LNCaP clone FGC (cell line): ENCODE measurements at regions not wholly inside any gene's neighbourhood (a gene's known extent, or its start where the extent isn't known, plus 50 kb on each side); places are given as distances from the start of the nearest gene placed in this dataset.
"Not testable (repeated sequence)": the region's sequence is repeated elsewhere in the genome, so short reads cannot be mapped to it uniquely, and the experiment has no call there.

Source experiments
- DNase-seq: peaks from one replicate; pipeline ENCODE4 v3.0.0-alpha.2; 2011; ENCODE audit warnings: low read depth
- H3K4me3 ChIP-seq: 2 replicates; pipeline ENCODE4 v1.5.1; 2011; ENCODE audit warnings: mild to moderate bottlenecking, low read depth, low read length, control low read depth
- CTCF ChIP-seq: IDR thresholded peaks from 2 replicates; pipeline ENCODE4 v1.5.1; 2012; ENCODE audit warnings: mild to moderate bottlenecking; ENCODE audit not compliant: control insufficient read depth, insufficient read depth; ENCODE audit errors: extremely low read depth

GRCh38 chr18:60894254-60894945 lies 438.8 kb upstream of the CDH20 start:
- DNase-seq: peak; percentile 19
- H3K4me3 ChIP-seq: no peak overlapping the region
- TF ChIP-seq CTCF: no peak

- TF ChIP-seq CTCF: no peak
- no peak for DNase-seq
- no peak overlapping the region for H3K4me3 ChIP-seq
Observed at GRCh38 chr18:60895181-60895580, 438.0 kb upstream of the CDH20 start.

GRCh38 chr18:60898111-60898510 lies 435.1 kb upstream of the CDH20 start:
- no peak for DNase-seq
- no peak overlapping the region for H3K4me3 ChIP-seq
- no peak for TF ChIP-seq CTCF

GRCh38 chr18:60905699-60906098 lies 427.5 kb upstream of the CDH20 start:
- no peak for DNase-seq
- TF ChIP-seq CTCF: no peak
- no peak overlapping the region for H3K4me3 ChIP-seq

GRCh38 chr18:60910534-60910933 lies 422.7 kb upstream of the CDH20 start:
- no peak for TF ChIP-seq CTCF
- DNase-seq: no peak
- H3K4me3 ChIP-seq: no peak overlapping the region

GRCh38 chr18:60911504-60911903 lies 421.7 kb upstream of the CDH20 start:
- DNase-seq: no peak
- no peak for TF ChIP-seq CTCF
- no peak overlapping the region for H3K4me3 ChIP-seq

GRCh38 chr18:60915160-60915559 lies 418.1 kb upstream of the CDH20 start:
- DNase-seq: no peak
- no peak for TF ChIP-seq CTCF
- no peak overlapping the region for H3K4me3 ChIP-seq

- not testable (repeated sequence) for DNase-seq, H3K4me3 ChIP-seq
Observed at GRCh38 chr18:60918862-60919261, 414.4 kb upstream of the CDH20 start.
